ENCODE measurements at regions not wholly inside any gene's neighbourhood (a gene's known extent, or its start where the extent isn't known, plus 50 kb on each side); places are given as distances from the start of the nearest gene placed in this dataset.
"Not testable (repeated sequence)": the region's sequence is repeated elsewhere in the genome, so short reads cannot be mapped to it uniquely, and the experiment has no call there.

DNA sequence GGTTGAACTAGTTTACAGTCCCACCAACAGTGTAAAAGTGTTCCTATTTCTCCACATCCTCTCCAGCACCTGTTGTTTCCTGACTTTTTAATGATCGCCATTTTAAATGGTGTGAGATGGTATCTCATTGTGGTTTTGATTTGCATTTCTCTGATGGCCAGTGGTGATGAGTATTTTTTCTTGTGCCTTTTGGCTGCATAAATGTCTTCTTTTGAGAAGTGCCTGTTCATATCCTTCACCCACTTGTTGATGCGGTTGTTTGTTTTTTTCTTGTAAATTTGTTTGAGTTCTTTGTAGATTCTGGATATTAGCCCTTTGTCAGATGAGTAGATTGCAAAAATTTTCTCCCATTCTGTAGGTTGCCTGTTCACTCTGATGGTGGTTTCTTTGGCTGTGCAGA, 462.0 kb upstream of the ZMIZ1 start:
- DNase-seq, result not testable (repeated sequence)

DNA sequence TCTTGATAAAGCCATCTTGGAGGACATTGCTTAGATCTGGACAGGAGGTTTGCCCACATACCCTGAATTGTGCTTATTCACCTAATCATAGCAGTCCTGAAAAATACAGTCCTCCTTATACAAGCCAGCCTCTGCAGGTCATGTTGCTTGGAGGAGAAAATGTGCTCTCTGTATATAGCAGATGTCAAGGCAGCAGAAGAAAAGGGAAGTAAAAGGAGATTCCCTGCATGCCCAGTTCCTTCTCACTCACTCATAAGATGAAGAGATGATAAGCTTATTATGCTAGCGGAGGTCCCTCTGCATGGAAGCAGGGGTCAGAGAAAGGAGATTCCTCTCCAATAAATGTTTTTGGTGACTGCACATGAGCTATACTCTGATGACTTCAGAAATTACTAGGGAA, 458.8 kb upstream of the ZMIZ1 start:
- DNase-seq, result no peak

DNA sequence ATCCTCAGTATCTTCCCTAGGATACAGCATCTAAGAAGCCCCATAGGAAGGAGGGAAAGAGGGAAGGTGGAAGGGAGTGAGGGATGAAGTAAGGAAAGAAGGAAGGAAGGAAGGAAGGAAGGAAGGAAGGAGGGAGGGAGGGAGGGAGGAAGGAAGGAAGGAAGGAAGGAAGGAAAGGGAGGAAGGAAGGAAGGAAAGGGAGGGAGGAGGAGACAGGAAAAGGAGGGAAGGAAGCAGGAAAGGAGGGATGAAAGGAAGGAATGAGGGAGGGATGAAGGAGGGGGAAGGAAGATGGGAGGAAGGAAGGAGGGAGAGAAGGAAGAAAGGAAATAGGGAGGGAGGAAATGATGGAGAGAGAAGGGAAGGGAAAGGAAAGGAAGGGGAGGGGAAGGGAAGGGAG, 455.6 kb upstream of the ZMIZ1 start:
- DNase-seq, result no peak

DNA sequence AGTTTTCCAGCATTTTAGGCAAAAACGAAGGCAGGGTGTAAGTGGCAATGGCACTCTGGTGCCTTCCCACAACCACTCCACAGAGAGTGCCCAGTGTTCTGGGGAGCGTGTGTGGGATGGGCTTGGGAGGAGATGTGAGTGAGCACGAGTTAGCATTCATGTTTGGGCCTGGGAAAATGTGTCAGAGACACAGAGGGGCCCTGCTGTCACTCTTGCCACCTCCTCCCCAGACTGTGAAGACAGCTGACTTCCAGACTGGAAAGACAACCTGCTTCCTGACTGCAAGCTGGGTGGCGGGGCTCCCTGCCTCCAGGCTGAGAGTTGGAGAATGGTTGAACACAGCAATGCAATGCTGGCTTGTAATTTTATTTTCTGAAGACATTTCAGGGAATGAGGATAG, 454.5 kb upstream of the ZMIZ1 start:
- DNase-seq, result no peak

DNA sequence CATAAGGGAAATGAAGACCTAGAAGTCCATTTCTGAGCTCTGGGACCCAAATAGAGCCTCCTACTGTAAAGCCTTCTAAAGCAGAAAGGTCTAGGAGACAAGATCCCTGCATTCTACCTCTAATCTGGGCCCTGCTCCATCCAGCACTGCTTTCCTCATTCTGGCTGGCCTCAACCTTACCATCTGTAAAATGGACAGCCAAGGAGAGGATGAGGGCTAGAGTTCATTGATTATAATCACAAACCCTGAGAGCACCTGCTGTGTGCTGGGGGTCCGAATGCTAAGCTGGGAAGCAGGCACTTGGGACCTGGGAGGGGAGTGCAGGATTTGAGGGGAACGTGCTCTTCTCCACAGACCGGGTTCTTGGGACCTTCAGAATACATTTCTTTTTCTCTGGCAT, 454.0 kb upstream of the ZMIZ1 start:
- no peak for DNase-seq

DNA sequence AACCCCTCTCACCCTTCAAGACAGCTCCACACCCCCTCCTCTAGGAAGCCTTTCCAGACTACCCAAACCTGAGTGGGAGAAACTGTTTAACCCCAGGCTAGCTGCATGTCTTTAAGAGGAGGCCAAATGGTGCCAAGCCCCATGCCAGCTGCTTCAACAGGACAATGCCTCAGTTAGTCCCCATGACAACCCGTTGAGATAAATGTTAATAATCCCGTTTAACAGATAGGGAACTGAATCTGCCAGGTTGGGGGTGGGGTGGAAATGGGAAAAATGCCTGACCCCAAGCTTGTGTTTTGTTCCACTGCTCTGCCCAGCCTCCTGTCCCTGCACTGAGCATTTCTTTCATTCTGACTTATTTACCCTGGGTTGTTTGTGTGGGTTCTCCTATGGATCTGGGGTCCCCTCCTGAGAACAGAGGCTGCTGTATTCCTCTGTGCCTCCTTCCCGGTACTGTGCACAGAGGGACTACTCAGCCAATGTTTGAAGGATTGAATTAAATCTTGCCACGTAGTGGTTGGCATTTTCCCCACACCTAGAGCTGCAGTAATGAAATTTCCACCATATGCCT, 452.6 kb upstream of the ZMIZ1 start:
- no peak for DNase-seq

DNA sequence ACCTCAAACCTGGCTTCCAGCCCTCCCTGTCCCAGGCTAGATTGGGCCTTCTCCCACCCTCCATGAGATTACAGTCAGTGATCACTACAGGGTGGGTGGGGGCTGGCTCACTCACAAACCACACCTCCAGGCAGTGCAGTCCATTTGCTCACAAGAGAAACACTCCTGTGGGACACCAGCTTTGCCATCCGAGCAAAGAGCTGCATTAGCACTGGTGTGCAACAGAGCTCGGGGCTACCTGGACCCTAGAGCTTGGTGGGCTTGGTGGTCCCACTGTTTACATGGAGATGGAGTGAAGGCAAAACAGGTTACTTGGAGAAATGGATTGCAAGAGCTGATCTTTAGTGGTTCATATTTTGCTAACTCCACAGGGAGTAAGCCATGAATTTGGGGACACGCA, 451.7 kb upstream of the ZMIZ1 start:
- DNase-seq, result no peak

DNA sequence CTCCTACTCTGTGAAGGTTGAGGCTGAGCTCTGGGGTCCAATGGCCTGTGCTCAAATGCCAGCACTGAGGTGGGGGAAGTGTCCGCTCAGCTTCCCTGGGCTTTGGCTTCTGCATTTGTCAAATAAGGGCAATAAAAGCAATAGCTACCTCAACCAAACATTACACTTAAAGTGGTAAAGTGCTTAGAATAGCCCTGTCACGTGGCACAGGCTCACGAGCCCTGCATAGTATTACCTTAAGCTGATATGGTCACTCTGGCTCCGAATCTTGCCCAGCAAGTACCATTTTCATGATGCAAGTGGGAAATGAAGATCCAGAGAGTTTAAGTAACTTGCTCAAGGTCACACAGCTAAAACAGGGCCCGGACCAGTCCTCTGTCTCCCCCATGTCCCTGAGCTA, 451.1 kb upstream of the ZMIZ1 start:
- DNase-seq, result no peak

DNA sequence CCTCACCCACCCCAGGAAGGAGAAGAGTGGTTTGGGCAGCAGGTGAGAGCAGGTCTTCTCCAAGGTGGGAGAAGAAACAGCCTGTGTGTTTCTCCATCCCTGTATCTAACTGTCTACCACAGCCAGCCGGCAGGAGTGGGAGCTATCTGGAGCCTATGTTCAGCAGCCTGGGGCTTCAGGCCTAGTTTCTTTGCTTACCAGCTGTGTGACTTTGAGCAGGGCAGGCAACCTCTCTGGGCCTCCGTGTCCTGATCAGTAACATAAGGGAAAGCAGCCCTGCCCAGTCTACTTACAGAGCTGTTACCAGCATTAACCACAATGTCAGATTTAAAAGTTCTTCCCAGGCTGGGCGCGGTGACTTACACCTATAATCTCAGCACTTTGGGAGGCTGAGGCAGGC, 450.7 kb upstream of the ZMIZ1 start:
- no peak for DNase-seq

DNA sequence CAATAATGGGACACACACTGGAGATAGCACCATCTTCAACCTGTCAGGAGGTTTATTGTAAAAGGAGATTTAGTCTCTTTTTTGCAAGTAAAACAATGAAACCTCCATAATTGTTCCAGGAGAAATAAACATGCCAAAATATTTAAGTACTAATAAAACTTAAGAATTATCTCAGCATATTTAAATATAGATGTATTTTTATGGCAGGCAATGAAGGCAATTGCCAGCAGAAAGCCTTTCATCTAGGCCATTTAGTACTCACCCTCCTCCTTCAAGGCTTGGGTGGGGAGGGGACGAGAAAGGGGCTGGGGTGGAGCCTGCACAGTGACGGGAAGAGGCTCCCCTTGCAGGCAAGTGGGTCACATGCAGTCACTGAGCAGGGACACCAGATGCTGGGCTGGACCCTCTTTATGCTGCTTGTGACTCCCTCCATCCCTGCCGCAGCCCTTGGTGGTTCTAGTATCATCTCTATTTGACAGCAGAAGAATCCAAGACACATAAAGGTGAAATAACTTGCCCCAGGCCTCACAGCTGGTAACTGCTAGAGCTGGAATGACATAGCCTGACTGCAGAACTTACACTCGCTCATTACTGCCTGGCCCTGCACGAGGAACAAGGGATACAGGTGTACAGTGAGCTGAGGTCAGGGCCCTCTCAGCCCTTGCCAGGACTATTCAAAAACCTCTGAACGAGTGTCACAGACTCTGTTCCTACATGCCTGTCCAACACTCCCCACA, 449.5 kb upstream of the ZMIZ1 start:
- no peak for DNase-seq

DNA sequence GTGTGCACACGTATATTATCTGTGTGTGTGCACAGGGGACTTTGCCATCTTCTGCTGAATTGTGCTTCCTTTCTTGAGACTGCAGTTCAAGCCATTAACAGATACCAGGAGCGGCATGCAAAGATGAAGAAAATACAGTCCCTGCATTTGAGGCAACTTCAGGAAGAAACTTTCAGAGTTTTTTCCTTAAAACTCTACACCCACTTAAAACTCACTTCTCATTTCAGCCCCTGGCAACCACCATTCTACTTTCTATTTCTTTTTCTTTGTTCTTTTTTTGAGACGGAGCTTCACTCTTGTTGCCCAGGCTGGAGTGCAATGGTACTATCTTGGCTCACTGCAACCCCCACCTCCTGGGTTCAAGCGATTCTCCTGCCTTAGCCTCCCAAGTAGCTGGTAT, 448.9 kb upstream of the ZMIZ1 start:
- no peak for DNase-seq

DNA sequence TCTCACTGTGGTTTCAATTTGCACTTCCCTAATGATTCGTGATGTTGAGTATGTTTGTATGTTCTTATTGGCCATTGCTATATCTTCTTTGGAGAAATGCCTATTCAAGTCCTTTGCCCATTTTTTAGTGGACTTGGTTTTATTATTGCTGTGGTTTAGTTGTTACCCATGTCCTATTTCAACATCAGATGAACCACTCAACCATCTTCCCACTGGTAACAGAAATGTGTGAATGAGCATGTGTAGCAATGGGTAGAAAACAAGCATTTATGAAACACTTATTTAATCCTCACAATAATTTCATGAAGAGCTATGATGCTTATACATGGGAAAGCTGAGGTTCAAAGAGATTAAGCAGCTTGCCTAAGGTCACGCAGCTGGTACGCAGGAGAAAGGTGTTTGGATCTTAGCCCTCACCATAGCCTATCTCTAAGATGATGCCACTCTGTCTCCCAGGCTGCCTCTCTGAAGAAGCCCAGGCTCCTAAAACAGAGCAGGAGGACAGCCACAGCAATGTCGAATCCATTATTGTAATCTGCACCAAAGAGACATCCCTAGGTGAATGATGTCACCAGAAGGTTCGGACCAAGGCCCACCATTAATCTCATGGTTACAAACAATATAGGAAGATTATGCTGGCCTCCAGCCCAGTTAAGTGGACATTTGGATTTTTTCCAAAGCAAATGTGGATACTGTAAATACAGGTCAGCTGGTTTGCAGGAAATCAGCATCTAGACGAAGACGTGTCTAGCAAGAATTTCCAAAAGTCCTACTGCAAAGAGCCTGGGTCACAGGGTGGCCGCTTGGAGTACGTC, 447.6 kb upstream of the ZMIZ1 start:
- no peak for DNase-seq

DNA sequence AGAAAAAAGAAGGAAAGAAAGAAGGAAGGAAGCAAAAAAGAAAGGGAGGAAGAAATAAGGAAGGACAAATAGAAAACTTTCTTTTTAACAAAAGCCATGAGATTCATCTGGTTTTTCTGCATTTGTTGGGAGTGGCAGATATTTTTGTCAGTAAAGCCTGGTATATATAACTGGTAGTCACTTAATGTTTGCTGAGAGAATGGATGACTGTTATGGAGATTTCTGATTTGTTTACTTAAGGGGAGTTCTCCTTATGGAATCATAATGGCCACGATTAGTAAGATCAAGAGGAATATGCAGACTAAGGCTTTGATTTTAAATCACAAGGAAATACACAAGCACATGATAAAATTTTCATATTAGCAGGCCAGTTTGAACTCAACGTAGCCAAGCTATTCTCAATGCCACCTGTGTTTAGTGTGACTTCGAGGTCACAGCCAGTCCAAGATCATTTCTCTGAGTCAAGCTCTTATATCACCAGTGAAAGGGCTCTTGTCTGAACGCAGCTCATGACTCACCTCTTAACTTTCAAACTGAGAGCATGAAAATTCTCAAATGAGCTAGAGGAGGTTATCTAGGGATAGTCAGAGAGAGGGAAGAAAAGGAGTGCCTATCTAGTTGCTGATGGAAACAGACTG, 445.1 kb upstream of the ZMIZ1 start:
- no peak for DNase-seq

DNA sequence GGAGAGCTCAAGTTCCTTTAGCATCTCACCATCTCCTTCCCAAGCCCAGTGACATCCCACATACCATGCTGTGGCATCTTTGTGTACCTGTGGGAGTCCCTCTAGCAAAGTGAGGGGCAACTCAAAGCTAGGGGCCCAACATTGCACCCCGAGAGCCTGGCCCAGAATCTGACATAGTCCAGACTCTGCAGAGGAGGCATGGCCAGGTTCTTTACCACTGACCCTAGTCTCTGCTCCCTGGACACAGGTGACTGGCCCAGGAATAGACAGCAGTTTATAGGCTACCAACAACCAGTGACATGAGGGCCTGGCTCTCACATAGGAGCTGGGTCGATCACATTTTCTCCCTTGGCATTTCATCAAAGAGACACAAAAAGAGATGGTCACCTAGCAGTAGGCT, 444.0 kb upstream of the ZMIZ1 start:
- no peak for DNase-seq

DNA sequence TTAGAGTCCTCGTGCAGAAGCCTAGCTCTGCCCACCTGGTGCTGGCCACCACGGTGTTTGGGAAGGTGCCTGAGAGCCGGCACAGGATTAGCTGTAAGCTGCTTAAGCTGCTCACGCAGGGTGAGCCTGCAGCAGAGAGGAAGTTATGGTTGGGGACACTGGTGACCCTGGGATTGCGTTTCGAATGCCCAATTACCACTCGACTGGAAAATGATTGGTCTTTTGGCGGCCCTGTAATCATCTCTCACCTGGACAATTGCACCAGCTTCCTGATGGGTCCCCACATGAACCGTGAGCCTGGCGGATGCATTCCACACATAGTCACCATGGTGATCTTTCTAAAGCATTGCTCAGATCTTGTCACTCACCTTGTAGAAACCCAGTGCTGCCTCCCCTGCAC, 442.3 kb upstream of the ZMIZ1 start:
- no peak for DNase-seq

DNA sequence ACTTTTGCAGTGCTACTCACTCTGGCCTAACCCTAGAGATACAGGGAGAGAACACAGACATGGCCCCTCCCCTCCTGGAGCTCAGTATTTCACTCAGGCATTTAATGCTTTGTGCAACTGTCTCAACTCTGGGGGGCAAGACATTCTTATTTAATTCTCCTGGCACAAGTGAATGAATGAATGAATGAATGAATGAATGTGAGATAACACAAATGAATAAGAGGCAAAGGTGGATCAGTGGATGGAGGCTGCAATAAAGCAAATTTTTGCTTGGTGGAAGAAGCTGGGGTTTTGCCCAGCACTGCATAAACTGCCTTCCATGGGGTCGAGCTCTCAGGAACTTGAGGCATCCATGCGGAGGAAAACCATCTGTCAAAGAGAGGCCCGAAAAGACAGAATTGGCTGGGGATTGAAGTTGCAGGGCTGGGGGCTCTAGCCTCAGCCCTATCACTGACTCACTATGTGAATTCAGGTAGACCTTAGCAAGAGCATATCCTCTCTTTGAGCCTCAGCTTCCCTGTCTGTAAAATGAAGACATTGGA, 441.4 kb upstream of the ZMIZ1 start:
- DNase-seq, result peak; percentile 87

DNA sequence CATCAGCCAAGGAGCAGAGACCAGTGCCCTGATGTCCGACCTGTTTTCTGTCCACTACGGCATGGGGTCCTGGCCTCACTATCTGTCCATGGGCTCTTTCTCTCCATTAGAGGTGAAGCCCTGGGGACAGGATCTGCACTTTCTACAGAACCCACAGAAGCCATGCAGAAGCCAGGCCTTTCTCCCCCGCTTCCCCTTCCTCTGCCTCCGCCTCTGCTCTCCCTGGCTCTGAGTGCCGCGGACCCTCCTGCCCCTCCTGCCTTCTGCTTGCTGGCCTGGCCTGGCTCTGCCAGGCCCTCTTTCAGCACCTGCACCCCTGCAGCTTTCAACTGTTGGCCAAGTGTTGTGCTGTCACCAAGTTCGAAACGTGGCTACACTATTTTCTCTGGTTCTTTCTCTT, 439.8 kb upstream of the ZMIZ1 start:
- no peak for DNase-seq

DNA sequence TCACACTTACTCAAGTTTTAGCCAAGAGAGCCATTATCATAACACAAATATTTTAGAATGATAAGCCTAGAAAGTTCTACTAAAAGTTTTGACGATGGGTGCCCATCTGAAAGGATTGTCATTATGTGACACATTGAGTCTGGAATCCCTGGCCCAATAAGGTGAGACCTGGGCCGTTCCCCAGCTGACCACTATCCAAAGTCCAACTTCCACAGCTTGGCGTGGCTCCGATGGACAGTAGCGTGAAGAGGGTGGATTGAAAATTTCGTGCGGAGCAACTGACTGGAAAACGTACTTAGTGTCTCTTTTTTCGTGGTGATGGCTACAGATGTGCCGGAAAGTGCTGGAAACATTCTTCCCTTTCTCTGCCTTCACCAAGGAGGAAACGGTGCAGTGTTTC, 439.0 kb upstream of the ZMIZ1 start:
- no peak for DNase-seq

DNA sequence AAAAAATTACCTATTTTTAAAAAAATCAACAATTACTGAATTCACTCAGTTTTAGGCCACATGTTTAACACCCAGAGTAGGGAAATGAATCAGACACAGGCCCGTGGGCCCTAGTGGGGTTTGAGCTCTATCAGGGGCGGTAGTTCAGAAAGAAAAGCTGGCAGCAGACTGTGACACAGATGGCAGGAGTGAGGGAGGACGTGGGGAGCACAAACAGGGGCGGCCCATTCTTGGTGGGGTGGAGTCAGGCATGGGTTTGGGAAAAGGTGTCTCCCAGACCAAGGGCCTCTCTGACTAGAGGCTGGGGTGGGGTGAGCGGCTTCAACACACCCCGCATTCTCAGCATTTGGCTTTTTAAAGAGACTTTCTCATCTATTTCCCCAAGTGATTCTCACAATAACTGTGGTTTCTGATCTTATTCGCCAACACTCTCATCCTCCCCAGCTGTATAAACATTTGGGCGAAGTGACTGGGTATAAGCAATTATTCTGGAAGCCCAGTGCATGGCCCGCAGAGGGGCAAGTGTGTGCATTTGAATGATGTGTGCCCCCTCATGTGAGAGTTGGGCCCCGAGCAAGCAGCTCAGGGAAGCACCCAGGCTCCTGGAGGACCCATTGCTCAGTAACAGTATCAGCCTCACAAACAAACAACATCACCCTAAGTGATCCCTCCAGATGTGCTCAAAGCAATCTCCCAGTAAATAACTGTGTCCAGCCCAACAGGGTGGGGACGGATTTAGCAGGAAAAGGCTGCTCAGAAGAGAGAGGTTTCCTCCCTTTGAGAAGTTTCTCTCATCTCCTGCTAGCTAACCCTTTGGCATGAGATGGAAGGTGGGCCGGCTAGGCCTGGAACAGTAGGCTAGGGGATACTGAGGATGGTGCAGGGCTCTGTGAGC, 437.6 kb upstream of the ZMIZ1 start:
- peak; percentile 84 for DNase-seq

DNA sequence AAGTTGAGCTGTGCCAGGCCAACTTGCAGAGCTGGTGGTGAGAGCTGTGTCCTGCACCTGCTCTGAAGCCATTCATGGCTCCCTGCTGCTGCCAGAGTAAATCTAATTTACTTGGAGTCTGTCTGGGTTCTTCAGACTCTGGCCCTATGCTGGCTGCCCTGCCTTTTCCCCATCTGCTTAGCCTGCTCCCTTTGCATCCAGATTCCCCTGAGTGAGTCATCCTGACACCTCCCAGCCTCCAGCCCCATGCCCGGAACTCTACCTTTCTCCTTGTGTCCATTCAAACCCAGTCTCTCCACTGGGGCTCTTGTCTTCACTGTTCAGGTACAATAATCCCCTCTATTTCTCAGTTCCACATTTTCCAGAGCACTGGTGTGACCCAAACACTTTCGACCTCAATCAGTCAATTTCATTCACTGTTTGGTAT, 434.4 kb upstream of the ZMIZ1 start:
- no peak for DNase-seq

DNA sequence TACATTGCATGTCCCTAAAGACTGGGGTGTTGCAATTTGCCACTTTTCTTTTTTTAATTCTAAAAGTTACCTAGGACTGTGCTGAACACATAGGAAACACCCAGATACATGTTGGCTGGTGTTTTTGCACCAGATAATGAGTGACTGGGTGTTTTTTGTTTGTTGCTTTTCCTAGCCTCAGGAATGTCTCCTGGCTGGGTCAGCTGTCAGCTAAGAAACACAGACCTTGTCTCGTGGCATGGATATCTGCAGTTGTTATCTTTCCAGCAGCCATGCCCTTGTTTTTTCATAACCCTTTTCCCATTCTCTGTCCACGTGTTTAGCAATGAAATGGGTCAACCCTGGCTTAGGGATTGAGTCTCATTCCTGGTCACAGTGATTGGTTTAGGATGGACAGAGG, 433.9 kb upstream of the ZMIZ1 start:
- DNase-seq, result no peak

DNA sequence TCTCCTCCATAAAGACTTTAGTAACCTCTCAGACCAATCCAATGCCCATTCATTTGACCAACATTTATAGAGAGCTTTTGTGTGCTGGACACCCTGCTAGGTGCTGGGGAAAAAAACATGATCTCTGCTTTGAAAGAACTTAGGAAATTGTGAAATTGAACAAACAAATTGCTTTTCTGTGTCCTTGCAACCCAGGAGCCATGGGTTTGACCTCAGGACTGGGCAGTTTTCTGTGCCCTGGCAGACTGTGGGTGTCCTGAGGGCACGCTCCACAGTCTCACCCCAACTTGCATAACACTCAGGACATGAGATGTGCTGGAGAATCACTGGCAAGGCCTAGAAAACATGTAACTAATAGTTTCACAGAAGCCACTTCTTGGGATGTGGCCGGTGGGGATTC, 429.1 kb upstream of the ZMIZ1 start:
- no peak for DNase-seq
